PC-3 (cell line): ENCODE measurements at regions not wholly inside any gene's neighbourhood (a gene's known extent, or its start where the extent isn't known, plus 50 kb on each side); places are given as distances from the start of the nearest gene placed in this dataset.

ENCODE experiments used
- CTCF ChIP-seq: fragments of 300-600 bp; sonication (generic); conservative IDR thresholded peaks from 2 replicates; pipeline ENCODE4 v1.5.1; 2017; ENCODE audit warnings: antibody characterized with exemption, low read depth, mild to moderate bottlenecking, low read length
- EZH2 ChIP-seq: fragments of 300-600 bp; sonication (generic); IDR thresholded peaks from one replicate; pipeline ENCODE4 v1.6.1; 2017; ENCODE audit warnings: antibody characterized with exemption, mild to moderate bottlenecking, low read length; ENCODE audit not compliant: unreplicated experiment
- EZH2phosphoT487 ChIP-seq: fragments of 300-600 bp; sonication (generic); IDR thresholded peaks from 2 replicates; pipeline ENCODE4 v1.6.1; 2018; ENCODE audit warnings: mild to moderate bottlenecking, antibody characterized with exemption, low read length, borderline replicate concordance

GRCh38 chr4:94141001-94141400 lies 66.7 kb upstream of the SMARCAD1 start:
- TF ChIP-seq EZH2 = no peak
- TF ChIP-seq CTCF = no peak
- TF ChIP-seq EZH2phosphoT487 = no peak
